NCI-H2227 (cell line): ENCODE measurements at regions not wholly inside any gene's neighbourhood (a gene's known extent, or its start where the extent isn't known, plus 50 kb on each side); places are given as distances from the start of the nearest gene placed in this dataset.
"Not testable (repeated sequence)": the region's sequence is repeated elsewhere in the genome, so short reads cannot be mapped to it uniquely, and the experiment has no call there.

Experiments
- DNase-seq: peaks from one replicate; lab custom pipeline; 2025; ENCODE audit not compliant: unreplicated experiment; lab: John Stamatoyannopoulos, UW

DNA sequence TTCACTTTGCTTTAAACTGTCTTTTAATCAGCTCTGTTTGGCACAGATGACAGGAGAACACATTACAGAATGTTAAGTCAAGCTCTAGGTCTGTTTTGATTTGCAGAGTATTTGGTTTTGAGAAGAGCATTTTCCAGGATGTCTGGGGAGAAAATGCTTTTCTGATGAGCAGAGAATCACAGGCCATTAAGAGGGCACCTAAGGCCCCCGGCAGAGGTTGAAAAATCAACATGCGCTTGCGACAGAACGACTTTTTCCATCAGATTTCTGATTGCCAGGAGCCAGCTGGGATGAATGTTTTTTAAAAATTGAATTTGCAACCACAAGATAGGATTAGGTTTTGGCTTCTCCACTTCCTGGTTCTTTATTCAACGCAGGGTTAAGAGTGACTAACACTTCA is 304.5 kb downstream of the JRKL start:
- no peak for DNase-seq

DNA sequence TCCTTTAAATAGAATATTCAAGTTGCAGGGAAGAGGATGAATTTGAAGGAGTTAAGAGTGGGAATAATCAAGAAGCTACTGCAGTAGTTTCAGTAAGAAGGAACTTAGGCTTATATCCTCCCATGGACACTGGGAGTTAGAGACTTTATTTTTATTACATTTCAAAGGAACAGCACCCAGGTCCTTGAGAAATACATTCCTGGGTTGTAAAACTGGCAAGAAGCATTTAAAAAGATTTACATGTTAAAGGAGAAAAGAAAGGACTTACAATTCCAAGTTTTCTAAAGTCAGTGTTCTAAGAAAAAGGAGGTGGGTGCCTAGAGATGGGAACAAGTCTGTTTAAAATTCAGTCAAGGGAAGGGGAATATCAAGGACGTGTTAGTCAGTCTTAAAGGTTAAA is 306.9 kb downstream of the JRKL start:
- DNase-seq = no peak

DNA sequence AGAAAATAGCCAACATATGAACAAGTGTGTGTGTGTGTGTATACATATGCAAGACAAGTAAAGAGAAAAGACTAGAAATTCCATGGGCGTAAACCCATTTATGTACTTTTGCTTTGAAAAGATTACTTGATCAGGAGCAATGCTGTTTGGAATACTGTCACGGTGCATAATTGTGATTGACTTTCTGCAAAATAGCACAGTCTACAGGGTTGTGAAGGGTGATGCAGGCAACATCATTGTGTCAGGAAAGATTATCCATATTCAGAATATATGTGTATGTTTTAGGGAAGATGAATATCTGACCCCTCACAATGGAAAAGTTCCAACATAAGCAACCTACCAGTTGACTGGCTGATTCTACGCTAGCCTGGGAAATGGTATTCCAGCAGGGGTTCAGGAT is 307.7 kb downstream of the JRKL start:
- no peak for DNase-seq

GRCh38 chr11:96704847-96705246 is 315.0 kb downstream of the JRKL start:
- no peak for DNase-seq

GRCh38 chr11:96706761-96707160 is 316.9 kb downstream of the JRKL start:
- DNase-seq = no peak

DNA sequence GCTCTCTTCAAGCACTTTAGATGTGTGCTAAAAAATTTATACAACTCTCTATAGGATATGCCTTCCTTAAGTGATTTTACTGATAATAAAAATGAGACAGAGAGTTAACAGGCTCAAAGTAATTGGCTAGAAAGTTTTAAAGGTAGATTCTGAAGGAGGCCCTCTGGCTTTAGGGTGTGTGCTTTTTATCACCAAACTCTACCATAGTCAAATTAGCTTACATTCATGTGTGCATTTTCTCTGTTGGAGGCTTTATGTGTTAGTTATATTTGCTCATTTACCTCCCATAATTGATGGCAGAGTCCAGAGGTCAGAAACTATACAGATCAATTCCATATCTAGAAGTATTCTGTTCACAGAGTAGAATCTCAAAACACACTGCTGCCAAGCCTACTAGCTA is 317.5 kb downstream of the JRKL start:
- no peak for DNase-seq

DNA sequence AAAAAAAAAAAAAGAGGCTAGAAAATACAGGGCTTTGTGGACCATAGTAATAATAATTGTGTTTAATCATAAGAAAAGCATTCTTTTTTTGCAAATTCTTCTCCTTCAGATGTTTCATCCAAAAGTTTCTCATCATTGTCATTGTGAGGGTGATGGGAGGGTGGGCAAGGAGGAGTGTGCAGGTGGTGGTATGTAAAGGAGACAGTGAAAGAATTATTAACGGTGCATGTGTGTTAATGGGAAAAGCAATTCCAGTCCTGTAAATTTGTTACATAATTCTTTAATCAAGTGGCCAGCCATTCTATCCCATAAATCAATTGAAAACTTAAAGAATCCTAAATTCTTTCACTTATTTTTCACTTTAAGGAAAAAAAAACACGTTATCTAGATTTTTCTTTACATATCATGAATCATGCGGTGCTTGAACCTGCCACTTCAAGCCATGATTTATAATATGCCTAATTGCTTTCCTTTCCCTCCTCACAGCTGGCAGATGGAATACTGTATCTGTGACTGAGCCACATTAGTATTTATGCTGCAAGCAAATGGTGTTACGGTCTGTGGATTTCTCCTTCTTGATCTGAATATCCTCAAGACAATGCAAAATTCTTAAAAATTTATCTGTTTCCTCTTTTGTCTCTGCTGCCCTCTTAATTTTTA is 318.5 kb downstream of the JRKL start:
- no peak for DNase-seq

GRCh38 chr11:96713301-96713700 is 323.5 kb downstream of the JRKL start:
- DNase-seq = no peak

DNA sequence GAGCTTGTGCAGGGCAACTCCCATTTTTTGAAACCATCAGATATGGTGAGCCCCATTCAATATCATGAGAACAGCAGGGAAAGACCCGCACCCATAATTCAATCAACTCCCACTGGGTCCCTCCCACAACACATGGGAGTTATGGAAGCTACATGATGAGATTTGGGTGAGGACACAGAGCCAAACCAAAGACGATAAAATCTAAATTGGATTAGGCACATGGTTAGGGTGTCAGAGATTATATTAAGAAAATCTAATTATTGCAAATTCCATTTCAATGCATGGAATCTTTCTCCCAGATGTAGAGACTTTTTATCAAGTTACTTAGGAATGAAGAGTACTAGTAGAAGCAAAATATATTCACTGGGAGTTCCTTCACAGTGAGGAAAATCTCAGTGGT is 324.9 kb downstream of the JRKL start:
- no peak for DNase-seq

GRCh38 chr11:96715208-96715607 is 325.4 kb downstream of the JRKL start:
- DNase-seq = no peak

- no peak for DNase-seq
These were observed 346.8 kb downstream of the JRKL start for GRCh38 chr11:96736601-96737000.

GRCh38 chr11:96738311-96738710 is 348.5 kb downstream of the JRKL start:
- no peak for DNase-seq

GRCh38 chr11:96741068-96741467 is 351.3 kb downstream of the JRKL start:
- DNase-seq = no peak

- no peak for DNase-seq
These were observed 354.9 kb downstream of the JRKL start for GRCh38 chr11:96744697-96745096.

DNA sequence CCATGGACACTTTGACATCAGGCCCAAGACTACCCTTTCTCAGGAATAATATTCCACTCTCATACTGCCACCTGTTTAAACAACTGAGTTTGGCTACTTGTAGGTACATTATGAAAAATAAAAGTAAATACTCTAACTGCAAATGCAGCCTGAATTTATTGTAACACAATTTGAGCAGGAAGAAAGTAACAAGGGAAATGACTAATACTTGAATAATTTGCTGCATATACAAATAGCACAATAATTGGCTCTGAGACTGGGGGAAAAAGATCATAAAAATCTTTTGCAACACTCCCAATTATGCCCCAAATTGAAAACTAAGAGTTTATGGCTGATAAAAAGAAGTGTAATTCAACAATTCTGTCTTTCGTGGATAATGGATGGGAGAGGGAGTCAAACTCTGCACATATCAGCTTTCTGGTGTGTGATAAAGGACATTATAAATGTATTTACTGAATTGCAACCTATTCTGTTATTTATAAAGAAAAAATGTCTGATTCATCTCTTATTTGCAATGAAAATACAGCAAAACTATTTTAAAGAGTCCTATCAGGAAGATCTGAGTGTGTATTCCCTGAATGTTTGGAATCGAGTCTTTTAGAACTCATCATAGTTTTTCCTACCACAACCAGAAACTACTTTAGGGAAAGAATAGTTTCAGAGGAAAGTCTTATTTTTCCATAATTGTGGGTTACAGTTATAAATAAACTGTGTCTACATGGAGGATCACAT is 359.0 kb downstream of the JRKL start:
- DNase-seq = no peak

- DNase-seq = not testable (repeated sequence)
These were observed 362.0 kb downstream of the JRKL start for GRCh38 chr11:96751807-96752206.

GRCh38 chr11:96752221-96752620 is 362.4 kb downstream of the JRKL start:
- no peak for DNase-seq

DNA sequence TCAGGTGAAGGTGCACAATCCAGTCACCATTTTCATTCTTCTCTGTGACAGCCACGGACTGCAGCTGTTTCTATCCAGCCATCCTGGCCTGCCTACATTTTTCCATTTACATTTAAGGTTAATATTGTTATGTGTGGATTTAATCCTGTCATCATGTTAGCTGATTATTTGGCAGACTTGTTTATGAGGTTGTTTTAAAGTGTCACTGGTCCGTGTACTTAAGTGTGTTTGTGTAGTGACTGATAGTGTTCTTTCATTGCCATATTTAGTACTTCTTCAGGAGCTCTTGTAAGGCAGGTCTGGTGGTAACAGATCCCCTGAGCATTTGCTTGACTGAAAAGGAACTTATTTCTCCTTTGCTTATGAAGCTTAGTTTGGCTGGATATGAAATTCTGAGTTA is 364.2 kb downstream of the JRKL start:
- DNase-seq = no peak

DNA sequence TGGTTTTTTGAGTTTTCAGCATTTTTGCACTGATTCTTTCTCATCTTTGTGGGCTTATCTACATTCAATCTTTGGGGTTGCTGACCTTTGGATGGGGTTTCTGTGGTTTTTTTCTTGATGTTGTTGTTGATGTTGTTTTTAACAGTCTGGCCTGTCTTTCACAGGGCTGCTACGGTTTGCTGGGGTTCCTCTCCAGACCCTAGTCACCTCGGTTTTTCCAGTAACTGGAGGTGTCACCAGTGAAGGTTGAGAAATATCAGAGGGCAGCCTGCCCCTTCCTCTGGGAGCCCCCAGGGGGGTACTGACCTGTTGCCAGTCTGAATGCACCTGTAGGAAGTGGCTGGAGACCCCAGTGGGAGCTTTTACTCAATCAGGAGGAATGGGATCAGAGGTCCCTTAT is 365.4 kb downstream of the JRKL start:
- DNase-seq = no peak

- DNase-seq = no peak
These were observed 365.9 kb downstream of the JRKL start for GRCh38 chr11:96755752-96756151.

GRCh38 chr11:96758957-96759356 is 369.1 kb downstream of the JRKL start:
- DNase-seq = no peak

DNA sequence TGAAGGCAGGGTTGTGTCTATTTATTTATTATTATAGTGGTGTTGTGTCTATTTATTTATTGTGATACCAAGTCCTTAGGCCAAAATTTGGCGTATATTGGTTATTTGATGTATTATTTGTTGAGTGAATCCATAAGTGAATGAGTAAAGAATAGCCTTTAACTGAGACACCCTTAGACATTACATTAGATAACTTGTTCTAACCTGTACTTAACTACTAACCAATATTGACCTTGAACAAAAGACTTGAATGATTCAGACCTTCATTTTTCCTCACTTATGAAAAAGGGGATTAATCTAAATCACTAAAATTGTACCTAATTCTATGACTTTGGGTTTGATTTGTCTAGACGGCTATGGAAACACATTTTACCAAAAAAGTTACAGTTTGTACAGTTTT is 370.5 kb downstream of the JRKL start:
- DNase-seq = no peak

DNA sequence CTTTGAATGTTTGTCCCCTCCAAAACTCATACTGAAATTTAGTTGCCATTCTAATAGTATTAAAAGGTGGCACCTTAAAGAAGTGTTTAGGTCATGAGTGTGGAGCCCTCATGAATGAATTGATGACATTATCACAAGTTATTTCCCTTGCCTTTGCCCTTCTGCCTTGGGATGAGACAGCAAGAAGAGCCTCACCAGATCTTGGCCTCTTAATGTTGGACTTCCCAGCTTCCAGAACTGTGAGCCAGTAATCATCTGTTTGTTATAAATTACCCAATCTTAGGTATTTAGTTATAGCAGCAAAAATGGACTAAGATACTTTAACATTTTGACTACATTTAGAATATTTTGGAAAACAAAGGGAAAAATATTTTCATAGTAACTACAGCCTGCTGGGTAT is 371.0 kb downstream of the JRKL start:
- DNase-seq = no peak
